K562 (cell line): ENCODE measurements at regions not wholly inside any gene's neighbourhood (a gene's known extent, or its start where the extent isn't known, plus 50 kb on each side); places are given as distances from the start of the nearest gene placed in this dataset.

Source experiments
- ETV6 ChIP-seq, 3 experiments: fragments of 150-350 bp in 1 of 3; sonication (generic) in 1 of 3; formaldehyde crosslinking in 1 of 3; IDR thresholded peaks; 2 replicates each; pipeline versions ENCODE4 v1.6.1 to v1.8.0; 2014 to 2022; ENCODE audit warnings: borderline replicate concordance in 2 of 3, low read depth in 2 of 3, antibody characterized with exemption in 1 of 3, low read length in 1 of 3, mild to moderate bottlenecking in 1 of 3, missing genetic modification reagents in 1 of 3
- NCOA1 ChIP-seq: fragments of 450-650 bp; IDR thresholded peaks from 2 replicates; pipeline ENCODE4 v1.6.1; 2016; ENCODE audit warnings: low read depth
- SMC3 ChIP-seq: conservative IDR thresholded peaks from 2 replicates; pipeline ENCODE4 v1.6.1; 2011; ENCODE audit warnings: low read depth, low read length, improper control_type of control experiment; ENCODE audit not compliant: insufficient read depth
- XRCC3 ChIP-seq: fragments of 450-650 bp; IDR thresholded peaks from 2 replicates; pipeline ENCODE4 v1.6.1; 2017; ENCODE audit warnings: mild to moderate bottlenecking, moderate library complexity
- TF ChIP-seq, protein P1 (sequence below): fragments of 250-450 bp; sonication (Bioruptor Pico); IDR thresholded peaks from 2 replicates; pipeline ENCODE4 v1.5.0; 2021; ENCODE audit warnings: mild to moderate bottlenecking, moderate library complexity
- TF ChIP-seq, protein P2 (sequence below): fragments of 250-450 bp; sonication (Bioruptor Pico); IDR thresholded peaks from 2 replicates; pipeline ENCODE4 v1.8.0; 2021; ENCODE audit warnings: borderline replicate concordance, mild to moderate bottlenecking, moderate library complexity; ENCODE audit not compliant: poor library complexity, severe bottlenecking
- TF ChIP-seq, protein P3 (sequence below): fragments of 450-650 bp; formaldehyde crosslinking; IDR thresholded peaks from 2 replicates; pipeline ENCODE4 v1.4.0; 2020; ENCODE audit warnings: mild to moderate bottlenecking

DNA sequence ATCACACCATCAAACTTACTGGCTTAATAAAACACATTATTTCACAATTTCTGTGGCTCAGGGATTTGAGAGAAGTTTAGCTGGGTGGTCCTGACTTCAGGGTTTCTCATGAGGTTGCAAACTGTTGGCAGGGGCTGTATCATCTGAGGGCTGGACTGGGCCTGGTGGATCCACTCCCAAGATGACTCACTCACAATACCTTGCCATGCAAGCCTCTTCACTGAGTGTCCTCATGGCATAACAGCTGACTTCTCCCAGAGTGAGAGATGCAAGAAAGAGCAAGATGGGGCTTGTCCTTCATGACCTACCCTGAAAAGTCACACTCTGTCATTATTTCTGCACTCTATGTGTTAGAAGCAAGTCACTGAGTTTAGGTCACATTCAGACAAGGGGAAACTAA lies 73.8 kb downstream of the AQP4 start (continued):
- TF ChIP-seq, protein P1, sequence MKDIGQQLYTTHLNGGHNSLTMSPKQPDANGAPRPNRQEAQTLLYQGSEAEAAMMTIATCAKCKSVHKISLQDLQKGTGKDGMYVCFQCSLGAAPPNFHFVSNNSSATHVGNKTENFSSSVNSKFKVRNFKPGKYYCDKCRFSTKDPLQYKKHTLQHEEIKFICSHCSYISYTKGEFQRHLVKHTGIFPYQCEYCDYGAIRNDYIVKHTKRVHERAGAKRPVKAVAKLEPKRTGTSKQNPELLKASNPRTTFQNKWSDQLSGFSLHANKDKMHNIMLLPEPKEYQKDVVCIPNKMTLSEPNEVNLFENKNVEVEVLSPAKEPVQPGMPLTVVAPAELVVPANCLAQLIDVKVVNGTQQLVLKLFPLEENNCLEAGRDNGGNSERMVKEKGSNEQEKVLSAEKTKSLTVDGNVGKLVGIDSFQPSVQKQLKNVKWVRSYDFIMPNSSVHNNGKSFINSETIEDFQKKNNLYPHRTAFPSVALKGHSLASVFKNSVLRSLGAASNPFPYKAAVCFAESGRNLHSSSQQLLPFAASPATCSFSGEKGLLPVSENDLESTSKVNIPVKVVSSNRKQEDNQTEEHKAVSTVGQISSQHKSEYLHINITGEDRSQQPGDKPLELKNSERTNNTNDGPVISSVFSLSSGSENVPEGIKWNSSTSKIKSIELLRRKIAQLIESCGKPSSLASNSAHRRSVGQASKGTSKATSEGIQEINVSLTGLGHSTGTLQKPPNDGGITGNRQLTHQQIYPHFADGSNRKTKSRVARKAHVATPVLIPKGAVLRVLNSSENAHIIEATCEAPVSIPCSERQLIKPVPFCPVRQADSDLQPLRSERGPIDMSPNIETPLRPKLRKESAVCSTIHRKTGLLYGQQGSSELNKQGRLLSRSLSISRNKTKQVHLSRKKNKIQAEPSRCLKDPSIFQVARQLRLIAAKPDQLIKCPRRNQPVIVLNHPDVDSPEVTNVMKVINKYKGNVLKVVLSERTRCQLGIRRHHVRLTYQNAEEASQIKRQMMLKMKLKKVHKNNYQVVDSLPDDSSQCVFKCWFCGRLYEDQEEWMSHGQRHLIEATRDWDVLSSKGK = no peak
- TF ChIP-seq XRCC3 (no peak), NCOA1 (no peak), SMC3 (no peak), ETV6 (IDR thresholded peaks at IDR 0.05; ENCODE audit: borderline replicate concordance in 1 of 2, low read depth in 2 of 2, low read length in 1 of 2) (no peak), ETV6 (CRISPR knock-in tag; IDR thresholded peaks at IDR 0.05; ENCODE audit: borderline replicate concordance) (no peak)
- TF ChIP-seq, protein P2, sequence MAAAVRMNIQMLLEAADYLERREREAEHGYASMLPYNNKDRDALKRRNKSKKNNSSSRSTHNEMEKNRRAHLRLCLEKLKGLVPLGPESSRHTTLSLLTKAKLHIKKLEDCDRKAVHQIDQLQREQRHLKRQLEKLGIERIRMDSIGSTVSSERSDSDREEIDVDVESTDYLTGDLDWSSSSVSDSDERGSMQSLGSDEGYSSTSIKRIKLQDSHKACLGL (CRISPR knock-in tag) = no peak
- TF ChIP-seq, protein P3, sequence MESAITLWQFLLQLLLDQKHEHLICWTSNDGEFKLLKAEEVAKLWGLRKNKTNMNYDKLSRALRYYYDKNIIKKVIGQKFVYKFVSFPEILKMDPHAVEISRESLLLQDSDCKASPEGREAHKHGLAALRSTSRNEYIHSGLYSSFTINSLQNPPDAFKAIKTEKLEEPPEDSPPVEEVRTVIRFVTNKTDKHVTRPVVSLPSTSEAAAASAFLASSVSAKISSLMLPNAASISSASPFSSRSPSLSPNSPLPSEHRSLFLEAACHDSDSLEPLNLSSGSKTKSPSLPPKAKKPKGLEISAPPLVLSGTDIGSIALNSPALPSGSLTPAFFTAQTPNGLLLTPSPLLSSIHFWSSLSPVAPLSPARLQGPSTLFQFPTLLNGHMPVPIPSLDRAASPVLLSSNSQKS = no peak
